Right cardiac atrium (tissue), 5 donors: ENCODE measurements at regions not wholly inside any gene's neighbourhood (a gene's known extent, or its start where the extent isn't known, plus 50 kb on each side); places are given as distances from the start of the nearest gene placed in this dataset.
"Not testable (repeated sequence)": the region's sequence is repeated elsewhere in the genome, so short reads cannot be mapped to it uniquely, and the experiment has no call there.

Experiments
- ATAC-seq, 2 donors: fragments of 200-7000 bp; cut with Tn5 transposase; one replicate each; pipeline versions ENCODE4 v1.8.0 to v1.9.1; 2020; ENCODE audit warnings: moderate library complexity in 2 of 2, mild to moderate bottlenecking in 1 of 2
- DNase-seq, 3 donors: peaks; one replicate each; pipeline ENCODE4 v3.0.0-alpha.2; 2020
- H3K27ac ChIP-seq: one replicate; pipeline ENCODE4 v1.5.1; 2013; ENCODE audit warnings: mild to moderate bottlenecking, low read length, control low read depth, moderate library complexity
- H3K27me3 ChIP-seq: one replicate; pipeline ENCODE4 v1.6.1; 2013; ENCODE audit not compliant: control insufficient read depth, insufficient read depth
- H3K4me1 ChIP-seq: one replicate; pipeline ENCODE4 v1.6.1; 2013; ENCODE audit warnings: low read length; ENCODE audit not compliant: control insufficient read depth, insufficient read depth
- H3K4me3 ChIP-seq: one replicate; pipeline ENCODE4 v1.5.1; 2013; ENCODE audit warnings: low read length, control low read depth
- H3K9me3 ChIP-seq: one replicate; pipeline ENCODE4 v1.6.1; 2013; ENCODE audit warnings: low read length; ENCODE audit not compliant: control insufficient read depth
- WGBS: extraction: QIAGEN DNeasy Blood & Tissue Kit; methylation state at CpG from one replicate; pipeline ENCODE4 v1.1.7; 2013; 5-methylcytosine and 5-hydroxymethylcytosine counted together
- intact Hi-C, 4 donors: fragments of 100-400 bp; cut with DNase I; formaldehyde crosslinking; loops; one replicate each; pipeline versions ENCODE4 v1.11.0 to v1.14.0; 2022 to 2023
- donor health status: healthy with polysubstance abuse.
- donor health status: DM: no; HTN: yes; CAD: no.
- donor health status: DM: no; HTN: no; CAD: no.
- donor health status: DM: no; HTN: yes; CAD: no; lungs with severe emphysema.
- donor health status: DM: yes; HTN: yes; CAD: no.

DNA sequence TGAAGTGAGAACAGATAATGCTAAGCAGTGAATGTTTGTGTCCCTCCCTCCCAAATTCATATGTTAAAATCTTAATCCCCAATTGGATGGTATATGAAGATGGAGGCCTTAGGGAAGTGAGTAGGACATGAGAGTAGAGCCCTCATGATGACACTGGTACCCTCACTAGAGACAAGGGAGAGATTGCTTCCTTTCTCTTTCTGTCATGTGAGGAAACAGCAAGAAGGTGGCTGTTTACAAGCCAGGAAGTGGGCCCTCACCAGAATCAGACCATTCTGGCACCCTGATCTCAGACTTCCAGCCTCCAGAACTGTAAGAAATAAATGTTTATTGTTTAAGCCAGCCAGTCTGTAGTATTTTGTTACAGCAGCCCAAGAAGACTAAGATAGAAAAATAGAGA lies 209.5 kb downstream of the SATB1 start:
- H3K4me1 ChIP-seq, result no peaks in the 10 kb centered on the region
- no peaks in the 10 kb centered on the region for H3K9me3 ChIP-seq
- no peak for DNase-seq
- no peak for ATAC-seq
- H3K27ac ChIP-seq, result no peak overlapping the region
- H3K4me3 ChIP-seq, result no peak overlapping the region
- H3K27me3 ChIP-seq, result no peaks in the 10 kb centered on the region
- intact Hi-C loops, result no loop called here

GRCh38 chr3:18211116-18211515 lies 214.0 kb downstream of the SATB1 start:
- no peaks in the 10 kb centered on the region for H3K9me3 ChIP-seq
- DNase-seq (no peak), ATAC-seq (no peak)
- 67% methylated on average over 1 of the region's 1 CpG for WGBS
- H3K27ac ChIP-seq, result no peak overlapping the region
- H3K4me1 ChIP-seq, result no peaks in the 10 kb centered on the region
- no peak overlapping the region for H3K4me3 ChIP-seq
- intact Hi-C loops, result no loop called here
- H3K27me3 ChIP-seq, result no peaks in the 10 kb centered on the region

GRCh38 chr3:18208856-18209255 lies 216.3 kb downstream of the SATB1 start:
- H3K4me3 ChIP-seq, result no peak overlapping the region
- DNase-seq, result no peak
- H3K4me1 ChIP-seq, result no peaks in the 10 kb centered on the region
- no peak for ATAC-seq
- WGBS, result 65% methylated on average over 3 of the region's 3 CpGs
- H3K27me3 ChIP-seq, result no peaks in the 10 kb centered on the region
- no peaks in the 10 kb centered on the region for H3K9me3 ChIP-seq
- no peak overlapping the region for H3K27ac ChIP-seq
- intact Hi-C loops, result no loop called here

DNA sequence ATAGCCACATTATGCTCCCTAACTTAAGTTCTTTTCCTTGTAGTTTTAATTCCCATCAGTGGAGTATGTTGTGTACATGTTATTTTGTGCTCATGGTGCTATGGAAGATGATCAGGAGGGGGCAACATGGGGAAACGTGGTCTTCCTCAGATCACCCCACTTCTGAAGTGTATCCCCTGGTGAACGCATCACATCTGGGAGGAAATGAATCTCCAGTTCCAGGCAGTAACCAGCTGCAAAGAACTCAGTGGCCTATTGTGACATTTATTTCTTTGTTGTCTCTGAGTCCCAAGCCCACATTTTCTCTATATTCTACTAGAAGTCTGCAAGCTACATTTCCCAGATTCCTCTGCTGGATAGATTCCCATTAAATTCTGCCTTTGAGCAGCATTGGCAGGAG lies 217.0 kb downstream of the SATB1 start:
- intact Hi-C loops, result no loop called here
- no peaks in the 10 kb centered on the region for H3K4me1 ChIP-seq
- H3K27ac ChIP-seq, result no peak overlapping the region
- ATAC-seq (no peak), DNase-seq (no peak)
- no peaks in the 10 kb centered on the region for H3K27me3 ChIP-seq
- WGBS, result 76% methylated on average over 2 of the region's 2 CpGs
- no peak overlapping the region for H3K4me3 ChIP-seq
- H3K9me3 ChIP-seq, result no peaks in the 10 kb centered on the region

- Histone ChIP-seq H3K4me3 (no peak overlapping the region), H3K27me3 (no peaks in the 10 kb centered on the region), H3K9me3 (no peaks in the 10 kb centered on the region), H3K4me1 (no peaks in the 10 kb centered on the region), H3K27ac (no peak overlapping the region)
- WGBS, result 88% methylated on average over 3 of the region's 3 CpGs
- DNase-seq (no peak), ATAC-seq (no peak)
- intact Hi-C loops, result no loop called here
Observed at GRCh38 chr3:18207226-18207625, 217.9 kb downstream of the SATB1 start.

- ATAC-seq, H3K4me1 ChIP-seq, H3K27ac ChIP-seq, intact Hi-C loops, H3K4me3 ChIP-seq, DNase-seq, H3K9me3 ChIP-seq, H3K27me3 ChIP-seq: not testable (repeated sequence)
- 88% methylated on average over 9 of the region's 9 CpGs for WGBS
Observed at GRCh38 chr3:18205701-18206100, 219.4 kb downstream of the SATB1 start.

DNA sequence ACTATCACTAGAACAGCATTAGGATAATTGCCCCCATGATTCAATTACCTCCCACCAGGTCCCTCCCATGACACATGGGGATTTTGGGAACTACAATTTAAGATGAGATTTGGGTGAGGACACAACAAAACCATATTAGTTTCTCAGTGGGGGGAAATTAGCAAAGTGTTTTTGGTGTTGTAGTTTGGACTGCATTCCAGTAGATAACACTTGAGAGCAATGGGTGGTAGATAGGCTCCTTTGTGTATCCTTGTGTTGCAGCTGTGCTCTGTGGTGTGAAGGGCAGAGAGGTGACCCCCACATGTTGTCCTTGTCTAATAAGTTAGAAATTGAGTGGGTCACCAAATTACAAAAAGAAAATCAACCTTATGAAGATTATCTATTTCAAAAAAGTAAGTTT lies 223.8 kb downstream of the SATB1 start:
- Histone ChIP-seq H3K4me3 (no peak overlapping the region), H3K9me3 (no peaks in the 10 kb centered on the region), H3K4me1 (no peaks in the 10 kb centered on the region), H3K27ac (no peak overlapping the region), H3K27me3 (no peaks in the 10 kb centered on the region)
- intact Hi-C loops, result no loop called here
- ATAC-seq (no peak), DNase-seq (no peak)

GRCh38 chr3:18199757-18200156 lies 225.4 kb downstream of the SATB1 start:
- Histone ChIP-seq H3K4me1 (no peaks in the 10 kb centered on the region), H3K27ac (no peak overlapping the region), H3K4me3 (no peak overlapping the region), H3K27me3 (no peaks in the 10 kb centered on the region), H3K9me3 (no peaks in the 10 kb centered on the region)
- no peak for DNase-seq
- intact Hi-C loops, result no loop called here
- no peak for ATAC-seq

GRCh38 chr3:18195836-18196235 lies 229.3 kb downstream of the SATB1 start:
- no peaks in the 10 kb centered on the region for H3K9me3 ChIP-seq
- DNase-seq (no peak), ATAC-seq (no peak)
- intact Hi-C loops, result no loop called here
- H3K27me3 ChIP-seq, result no peaks in the 10 kb centered on the region
- no peak overlapping the region for H3K4me3 ChIP-seq
- H3K4me1 ChIP-seq, result no peaks in the 10 kb centered on the region
- no peak overlapping the region for H3K27ac ChIP-seq

DNA sequence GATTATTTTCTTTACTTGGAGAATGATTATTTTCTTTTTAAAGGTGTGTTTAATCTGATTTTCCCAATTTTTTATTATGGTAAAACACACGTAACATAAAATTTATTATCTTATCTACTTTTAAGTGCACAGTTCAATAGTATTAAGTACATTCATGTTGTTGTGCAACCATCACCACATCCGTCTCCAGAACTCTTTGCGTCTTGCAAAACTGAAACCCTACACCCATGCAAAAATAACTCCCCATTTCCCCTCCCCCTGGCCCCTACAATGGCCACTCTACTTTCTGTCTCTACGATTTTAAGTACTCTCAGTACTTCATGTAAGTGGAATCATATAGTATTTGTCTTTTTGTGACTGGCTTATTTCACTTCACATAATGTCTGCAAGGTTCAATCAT lies 230.7 kb downstream of the SATB1 start:
- Histone ChIP-seq H3K27me3 (no peaks in the 10 kb centered on the region), H3K4me1 (no peaks in the 10 kb centered on the region), H3K9me3 (no peaks in the 10 kb centered on the region), H3K4me3 (no peak overlapping the region), H3K27ac (no peak overlapping the region)
- intact Hi-C loops, result no loop called here
- 61% methylated on average over 4 of the region's 4 CpGs for WGBS
- DNase-seq (no peak), ATAC-seq (no peak)

GRCh38 chr3:18190646-18191045 lies 234.5 kb downstream of the SATB1 start:
- no peaks in the 10 kb centered on the region for H3K9me3 ChIP-seq
- DNase-seq (no peak), ATAC-seq (no peak)
- H3K27me3 ChIP-seq, result no peaks in the 10 kb centered on the region
- intact Hi-C loops, result no loop called here
- H3K4me3 ChIP-seq, result no peak overlapping the region
- no peak overlapping the region for H3K27ac ChIP-seq
- H3K4me1 ChIP-seq, result no peaks in the 10 kb centered on the region

GRCh38 chr3:18189282-18190050 lies 235.7 kb downstream of the SATB1 start:
- Histone ChIP-seq H3K27me3 (no peaks in the 10 kb centered on the region), H3K9me3 (no peaks in the 10 kb centered on the region), H3K4me1 (no peaks in the 10 kb centered on the region), H3K4me3 (no peak overlapping the region), H3K27ac (no peak overlapping the region)
- no peak for DNase-seq
- intact Hi-C loops, result no loop called here
- WGBS, result 80% methylated on average over 9 of the region's 9 CpGs
- ATAC-seq, result no peak
